Ishikawa (cell line): ENCODE measurements at regions not wholly inside any gene's neighbourhood (a gene's known extent, or its start where the extent isn't known, plus 50 kb on each side); places are given as distances from the start of the nearest gene placed in this dataset.

Experiments
- CEBPB ChIP-seq: IDR thresholded peaks from 2 replicates; pipeline ENCODE4 v1.6.1; 2012
- CREB1 ChIP-seq: IDR thresholded peaks from 2 replicates; pipeline ENCODE4 v1.6.1; 2012; ENCODE audit warnings: low read depth
- EGR1 ChIP-seq: IDR thresholded peaks from 2 replicates; pipeline ENCODE4 v1.6.1; 2012
- EP300 ChIP-seq: IDR thresholded peaks from 2 replicates; pipeline ENCODE4 v1.6.1; 2012; ENCODE audit warnings: borderline replicate concordance
- FOXM1 ChIP-seq: IDR thresholded peaks from 2 replicates; pipeline ENCODE4 v1.6.1; 2012; ENCODE audit warnings: low read depth, borderline replicate concordance
- MAX ChIP-seq: IDR thresholded peaks from 2 replicates; pipeline ENCODE4 v1.6.1; 2012
- NFIC ChIP-seq: IDR thresholded peaks from 2 replicates; pipeline ENCODE4 v1.6.1; 2012
- RAD21 ChIP-seq: IDR thresholded peaks from 2 replicates; pipeline ENCODE4 v1.6.1; 2012; ENCODE audit warnings: low read depth
- TAF1 ChIP-seq: IDR thresholded peaks from 2 replicates; pipeline ENCODE4 v1.6.1; 2012; ENCODE audit warnings: low read depth, mild to moderate bottlenecking
- TCF12 ChIP-seq: IDR thresholded peaks from 2 replicates; pipeline ENCODE4 v1.6.1; 2012; ENCODE audit warnings: low read depth
- TEAD4 ChIP-seq: IDR thresholded peaks from 2 replicates; pipeline ENCODE4 v1.6.1; 2012
- USF1 ChIP-seq: IDR thresholded peaks from 2 replicates; pipeline ENCODE4 v1.6.1; 2012
- YY1 ChIP-seq: IDR thresholded peaks from 2 replicates; pipeline ENCODE4 v1.6.1; 2012; ENCODE audit warnings: low read depth
- ZBTB7A ChIP-seq: IDR thresholded peaks from 2 replicates; pipeline ENCODE4 v1.6.1; 2012; ENCODE audit warnings: low read depth
- TF ChIP-seq, protein P1 (sequence below): IDR thresholded peaks from 2 replicates; pipeline ENCODE4 v1.6.1; 2012; ENCODE audit warnings: low read depth, mild to moderate bottlenecking

DNA sequence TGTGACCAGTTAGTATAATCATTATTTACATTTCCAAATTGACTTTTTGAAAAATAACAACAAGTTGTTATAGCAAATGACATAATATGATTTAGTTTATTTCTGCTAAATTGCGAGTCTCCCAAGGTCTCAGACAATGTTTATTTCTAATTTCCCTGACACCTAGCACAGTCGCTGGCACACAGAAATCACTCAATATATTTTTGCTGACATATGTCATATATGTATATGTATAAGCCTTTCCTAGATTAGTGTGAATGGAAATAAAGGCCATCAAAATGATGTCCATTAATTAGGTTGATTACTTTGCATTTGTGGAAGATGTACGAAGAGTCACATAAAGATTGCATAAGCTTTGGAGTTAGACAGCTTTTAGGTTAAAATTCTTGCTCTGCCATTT is 136.7 kb upstream of the CDH2 start:
- TF ChIP-seq FOXM1 (no peak), EP300 (no peak), CREB1 (no peak), TAF1 (no peak), TEAD4 (no peak), TCF12 (no peak), NFIC (no peak), MAX (no peak), ZBTB7A (no peak), CEBPB (no peak), USF1 (no peak), RAD21 (no peak), EGR1 (no peak), YY1 (no peak)
- TF ChIP-seq, protein P1, sequence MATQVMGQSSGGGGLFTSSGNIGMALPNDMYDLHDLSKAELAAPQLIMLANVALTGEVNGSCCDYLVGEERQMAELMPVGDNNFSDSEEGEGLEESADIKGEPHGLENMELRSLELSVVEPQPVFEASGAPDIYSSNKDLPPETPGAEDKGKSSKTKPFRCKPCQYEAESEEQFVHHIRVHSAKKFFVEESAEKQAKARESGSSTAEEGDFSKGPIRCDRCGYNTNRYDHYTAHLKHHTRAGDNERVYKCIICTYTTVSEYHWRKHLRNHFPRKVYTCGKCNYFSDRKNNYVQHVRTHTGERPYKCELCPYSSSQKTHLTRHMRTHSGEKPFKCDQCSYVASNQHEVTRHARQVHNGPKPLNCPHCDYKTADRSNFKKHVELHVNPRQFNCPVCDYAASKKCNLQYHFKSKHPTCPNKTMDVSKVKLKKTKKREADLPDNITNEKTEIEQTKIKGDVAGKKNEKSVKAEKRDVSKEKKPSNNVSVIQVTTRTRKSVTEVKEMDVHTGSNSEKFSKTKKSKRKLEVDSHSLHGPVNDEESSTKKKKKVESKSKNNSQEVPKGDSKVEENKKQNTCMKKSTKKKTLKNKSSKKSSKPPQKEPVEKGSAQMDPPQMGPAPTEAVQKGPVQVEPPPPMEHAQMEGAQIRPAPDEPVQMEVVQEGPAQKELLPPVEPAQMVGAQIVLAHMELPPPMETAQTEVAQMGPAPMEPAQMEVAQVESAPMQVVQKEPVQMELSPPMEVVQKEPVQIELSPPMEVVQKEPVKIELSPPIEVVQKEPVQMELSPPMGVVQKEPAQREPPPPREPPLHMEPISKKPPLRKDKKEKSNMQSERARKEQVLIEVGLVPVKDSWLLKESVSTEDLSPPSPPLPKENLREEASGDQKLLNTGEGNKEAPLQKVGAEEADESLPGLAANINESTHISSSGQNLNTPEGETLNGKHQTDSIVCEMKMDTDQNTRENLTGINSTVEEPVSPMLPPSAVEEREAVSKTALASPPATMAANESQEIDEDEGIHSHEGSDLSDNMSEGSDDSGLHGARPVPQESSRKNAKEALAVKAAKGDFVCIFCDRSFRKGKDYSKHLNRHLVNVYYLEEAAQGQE, result no peak

- TF ChIP-seq, protein P1, result no peak
- TF ChIP-seq CREB1, result no peak
- no peak for TF ChIP-seq TCF12
- TF ChIP-seq EGR1, result no peak
- TF ChIP-seq NFIC, result no peak
- TF ChIP-seq MAX, result no peak
- TF ChIP-seq TAF1, result no peak
- TF ChIP-seq RAD21, result no peak
- TF ChIP-seq CEBPB, result no peak
- TF ChIP-seq USF1, result no peak
- no peak for TF ChIP-seq FOXM1
- TF ChIP-seq EP300, result no peak
- no peak for TF ChIP-seq TEAD4
- TF ChIP-seq ZBTB7A, result no peak
Observed at GRCh38 chr18:28288784-28289183, 111.9 kb upstream of the CDH2 start.

GRCh38 chr18:28287146-28287545 is 110.2 kb upstream of the CDH2 start:
- TF ChIP-seq ZBTB7A (no peak), NFIC (no peak)

DNA sequence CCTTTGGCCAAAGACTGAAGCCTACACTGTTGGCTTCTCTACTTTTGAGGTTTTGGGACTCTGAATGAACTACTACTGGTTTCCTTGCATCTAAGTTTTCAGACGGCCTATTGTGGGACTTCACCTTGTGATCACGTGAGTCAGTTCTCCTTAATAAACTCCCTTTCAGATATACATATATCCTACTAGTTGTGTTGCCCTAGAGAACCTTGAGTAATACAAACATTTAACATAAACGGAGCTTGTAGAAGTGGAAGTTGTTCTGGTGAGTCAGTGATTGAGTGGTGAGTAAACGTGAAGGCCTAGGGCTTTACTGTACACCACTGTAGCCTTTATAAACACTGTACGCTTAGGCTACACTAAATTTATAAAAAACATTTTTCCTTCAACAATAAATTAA is 107.2 kb upstream of the CDH2 start:
- TF ChIP-seq CEBPB, result no peak
- TF ChIP-seq ZBTB7A, result no peak
- no peak for TF ChIP-seq MAX
- no peak for TF ChIP-seq EP300
- TF ChIP-seq YY1, result no peak

GRCh38 chr18:28281400-28281799 is 104.5 kb upstream of the CDH2 start:
- TF ChIP-seq TEAD4 (no peak), CEBPB (no peak), EGR1 (no peak), RAD21 (no peak), YY1 (no peak), FOXM1 (no peak), TAF1 (no peak), TCF12 (no peak)
- TF ChIP-seq, protein P1, result no peak
